H9 (cell line): ENCODE measurements at regions not wholly inside any gene's neighbourhood (a gene's known extent, or its start where the extent isn't known, plus 50 kb on each side); places are given as distances from the start of the nearest gene placed in this dataset.
"Not testable (repeated sequence)": the region's sequence is repeated elsewhere in the genome, so short reads cannot be mapped to it uniquely, and the experiment has no call there.

Source experiments
- DNase-seq: peaks from one replicate; pipeline ENCODE4 v3.0.0-alpha.2; 2017
- H2AFZ ChIP-seq: one replicate; pipeline ENCODE4 v1.6.1; 2013; ENCODE audit warnings: mild to moderate bottlenecking, low read length, control low read depth, moderate library complexity
- H2AK5ac ChIP-seq: 2 replicates; pipeline ENCODE4 v1.6.1; 2013; ENCODE audit warnings: low read length, control low read depth, mixed read lengths; ENCODE audit not compliant: insufficient read length
- H2BK120ac ChIP-seq: one replicate; pipeline ENCODE4 v1.6.1; 2013; ENCODE audit warnings: low read depth, mild to moderate bottlenecking, low read length, control low read depth, inconsistent platforms; ENCODE audit not compliant: poor library complexity, severe bottlenecking
- H2BK12ac ChIP-seq: 2 replicates; pipeline ENCODE4 v1.6.1; 2013; ENCODE audit warnings: low read length, control low read depth, mixed read lengths, low read depth; ENCODE audit not compliant: insufficient read length
- H2BK15ac ChIP-seq: 2 replicates; pipeline ENCODE4 v1.6.1; 2013; ENCODE audit warnings: low read depth, low read length, control low read depth
- H2BK20ac ChIP-seq: one replicate; pipeline ENCODE4 v1.6.1; 2013; ENCODE audit warnings: low read depth, mild to moderate bottlenecking, low read length, control low read depth, inconsistent platforms; ENCODE audit not compliant: poor library complexity, severe bottlenecking
- H2BK5ac ChIP-seq: 2 replicates; pipeline ENCODE4 v1.6.1; 2013; ENCODE audit warnings: low read length, control low read depth, mixed read lengths; ENCODE audit not compliant: insufficient read length
- H3K14ac ChIP-seq: 2 replicates; pipeline ENCODE4 v1.6.1; 2013; ENCODE audit warnings: low read length, control low read depth; ENCODE audit not compliant: insufficient read depth
- H3K18ac ChIP-seq: 2 replicates; pipeline ENCODE4 v1.6.1; 2013; ENCODE audit warnings: low read depth, mild to moderate bottlenecking, mixed read lengths, low read length, control low read depth; ENCODE audit not compliant: insufficient read length
- H3K23ac ChIP-seq: 2 replicates; pipeline ENCODE4 v1.6.1; 2013; ENCODE audit warnings: low read length, control low read depth, mixed read lengths, low read depth; ENCODE audit not compliant: insufficient read length
- H3K23me2 ChIP-seq: 2 replicates; pipeline ENCODE4 v1.6.1; 2013; ENCODE audit warnings: low read depth, mild to moderate bottlenecking, mixed read lengths, low read length, control low read depth; ENCODE audit not compliant: insufficient read length, poor library complexity, severe bottlenecking
- H3K27ac ChIP-seq: 2 replicates; pipeline ENCODE4 v1.5.1; 2013; ENCODE audit warnings: low read length, control low read depth, mixed read lengths, low read depth; ENCODE audit not compliant: insufficient read length
- H3K27me3 ChIP-seq: 2 replicates; pipeline ENCODE4 v1.6.1; 2013; ENCODE audit warnings: low read length, control low read depth, inconsistent platforms; ENCODE audit not compliant: insufficient read depth
- H3K4ac ChIP-seq: 2 replicates; pipeline ENCODE4 v1.6.1; 2013; ENCODE audit warnings: low read depth, mild to moderate bottlenecking, control low read depth, inconsistent platforms, low read length, moderate library complexity
- H3K4me1 ChIP-seq: 2 replicates; pipeline ENCODE4 v1.6.1; 2013; ENCODE audit warnings: low read length, control low read depth, inconsistent platforms; ENCODE audit not compliant: insufficient read depth
- H3K4me2 ChIP-seq: 2 replicates; pipeline ENCODE4 v1.6.1; 2013; ENCODE audit warnings: low read length, control low read depth, mixed read lengths; ENCODE audit not compliant: insufficient read length, insufficient read depth
- H3K56ac ChIP-seq: 2 replicates; pipeline ENCODE4 v1.6.1; 2013; ENCODE audit warnings: low read depth, mild to moderate bottlenecking, mixed read lengths, low read length, control low read depth; ENCODE audit not compliant: insufficient read length
- H3K79me1 ChIP-seq: 2 replicates; pipeline ENCODE4 v1.6.1; 2013; ENCODE audit warnings: low read depth, mild to moderate bottlenecking, moderate library complexity, low read length, control low read depth, inconsistent platforms; ENCODE audit not compliant: insufficient read depth, poor library complexity, severe bottlenecking
- H3K79me2 ChIP-seq: 2 replicates; pipeline ENCODE4 v1.6.1; 2013; ENCODE audit warnings: low read length, control low read depth, inconsistent platforms; ENCODE audit not compliant: insufficient read depth
- H3K9ac ChIP-seq: 2 replicates; pipeline ENCODE4 v1.6.1; 2013; ENCODE audit warnings: low read length, control low read depth, mixed read lengths; ENCODE audit not compliant: insufficient read length; ENCODE audit errors: extremely low read depth
- H3K9me3 ChIP-seq: one replicate; pipeline ENCODE4 v1.6.1; 2013; ENCODE audit warnings: low read depth, low read length, inconsistent platforms; ENCODE audit not compliant: control insufficient read depth
- H3T11ph ChIP-seq: one replicate; pipeline ENCODE4 v1.6.1; 2013; ENCODE audit warnings: mild to moderate bottlenecking, low read length, control low read depth, inconsistent platforms
- H4K20me1 ChIP-seq: one replicate; pipeline ENCODE4 v1.6.1; 2013; ENCODE audit not compliant: control insufficient read depth, insufficient read length, insufficient read depth
- H4K5ac ChIP-seq: 2 replicates; pipeline ENCODE4 v1.6.1; 2013; ENCODE audit warnings: low read depth, mild to moderate bottlenecking, mixed read lengths, low read length, control low read depth; ENCODE audit not compliant: insufficient read length
- H4K8ac ChIP-seq: replicated peaks from 2 replicates; pipeline ENCODE4 v1.6.1; 2013; ENCODE audit warnings: low read length, control low read depth, mixed read lengths, low read depth; ENCODE audit not compliant: insufficient read length
- H4K91ac ChIP-seq: 2 replicates; pipeline ENCODE4 v1.6.1; 2013; ENCODE audit warnings: low read depth, mild to moderate bottlenecking, moderate library complexity, mixed read lengths, low read length, control low read depth; ENCODE audit not compliant: insufficient read length
- H3K27ac Mint-ChIP-seq, 3 experiments: 2 replicates in 2 of 3; 3 replicates in 1 of 3; pipeline ENCODE4 v1.8.0; 2020 to 2021; ENCODE audit warnings: mixed read lengths in 3 of 3, mild to moderate bottlenecking in 1 of 3, moderate library complexity in 1 of 3
- H3K27me3 Mint-ChIP-seq: 2 replicates; pipeline ENCODE4 v1.8.0; 2021; ENCODE audit warnings: low read depth, mild to moderate bottlenecking, moderate library complexity, mixed read lengths
- H3K36me3 Mint-ChIP-seq, 3 experiments: 2 replicates in 2 of 3; 3 replicates in 1 of 3; pipeline ENCODE4 v1.8.0; 2020 to 2021; ENCODE audit warnings: low read depth in 3 of 3, mixed read lengths in 3 of 3; ENCODE audit not compliant: insufficient read depth in 1 of 3
- H3K4me1 Mint-ChIP-seq, 2 experiments: 2 replicates each; pipeline ENCODE4 v1.8.0; 2020; ENCODE audit warnings: mixed read lengths in 2 of 2
- H3K4me3 Mint-ChIP-seq, 2 experiments: 2 replicates in 1 of 2; 3 replicates in 1 of 2; pipeline ENCODE4 v1.8.0; 2020 to 2021; ENCODE audit warnings: mild to moderate bottlenecking in 2 of 2, mixed read lengths in 2 of 2, moderate library complexity in 1 of 2
- H3K9me3 Mint-ChIP-seq, 2 experiments: 2 replicates in 1 of 2; 3 replicates in 1 of 2; pipeline ENCODE4 v1.8.0; 2020; ENCODE audit warnings: mild to moderate bottlenecking in 2 of 2, mixed read lengths in 2 of 2, moderate library complexity in 1 of 2
- WGBS: extraction: QIAGEN DNeasy Blood & Tissue Kit; methylation state at CpG from one replicate; pipeline ENCODE4 v1.1.7; 2013; ENCODE audit warnings: missing lambda C conversion rate, low lambda C conversion rate, mixed read lengths; ENCODE audit not compliant: insufficient read length; ENCODE audit errors: extremely low coverage; 5-methylcytosine and 5-hydroxymethylcytosine counted together
- TF ChIP-seq, protein P1 (sequence below): fragments of 200-600 bp; sonication (generic); conservative IDR thresholded peaks from 3 replicates; pipeline ENCODE4 v1.8.0; 2021; ENCODE audit warnings: antibody characterized with exemption, mild to moderate bottlenecking

DNA sequence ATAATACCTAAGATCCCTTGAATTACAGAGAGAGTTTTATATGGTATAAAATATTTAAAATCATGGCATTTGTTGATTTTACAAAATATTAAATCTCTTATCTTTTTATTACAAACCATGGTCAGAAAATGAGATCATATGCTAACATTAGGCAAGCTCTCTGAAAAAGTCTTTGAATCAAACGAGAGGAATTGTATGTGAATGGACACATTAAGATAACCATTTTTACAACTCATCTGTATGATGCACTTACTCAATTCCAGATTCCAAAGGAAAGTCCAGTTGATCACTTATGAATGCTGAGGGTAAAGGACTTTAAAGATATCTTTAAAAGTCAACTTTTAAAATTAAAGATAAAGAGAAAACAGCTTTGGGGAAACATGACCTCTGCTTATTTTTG lies 83.5 kb upstream of the LUZP2 start:
- TF ChIP-seq, protein P1, sequence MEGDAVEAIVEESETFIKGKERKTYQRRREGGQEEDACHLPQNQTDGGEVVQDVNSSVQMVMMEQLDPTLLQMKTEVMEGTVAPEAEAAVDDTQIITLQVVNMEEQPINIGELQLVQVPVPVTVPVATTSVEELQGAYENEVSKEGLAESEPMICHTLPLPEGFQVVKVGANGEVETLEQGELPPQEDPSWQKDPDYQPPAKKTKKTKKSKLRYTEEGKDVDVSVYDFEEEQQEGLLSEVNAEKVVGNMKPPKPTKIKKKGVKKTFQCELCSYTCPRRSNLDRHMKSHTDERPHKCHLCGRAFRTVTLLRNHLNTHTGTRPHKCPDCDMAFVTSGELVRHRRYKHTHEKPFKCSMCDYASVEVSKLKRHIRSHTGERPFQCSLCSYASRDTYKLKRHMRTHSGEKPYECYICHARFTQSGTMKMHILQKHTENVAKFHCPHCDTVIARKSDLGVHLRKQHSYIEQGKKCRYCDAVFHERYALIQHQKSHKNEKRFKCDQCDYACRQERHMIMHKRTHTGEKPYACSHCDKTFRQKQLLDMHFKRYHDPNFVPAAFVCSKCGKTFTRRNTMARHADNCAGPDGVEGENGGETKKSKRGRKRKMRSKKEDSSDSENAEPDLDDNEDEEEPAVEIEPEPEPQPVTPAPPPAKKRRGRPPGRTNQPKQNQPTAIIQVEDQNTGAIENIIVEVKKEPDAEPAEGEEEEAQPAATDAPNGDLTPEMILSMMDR, result no peak
- Histone ChIP-seq H2BK12ac (no peak overlapping the region), H3K27ac (no peak overlapping the region), H4K5ac (no peak overlapping the region), H3K18ac (no peak overlapping the region), H4K20me1 (no peaks in the 10 kb centered on the region), H2BK20ac (no peak overlapping the region), H3K14ac (no peak overlapping the region), H3K4me2 (no peak overlapping the region), H2AK5ac (no peak overlapping the region), H3K79me2 (no peaks in the 10 kb centered on the region), H4K8ac (no peak overlapping the region), H2BK5ac (no peak overlapping the region), H3K27me3 (no peaks in the 10 kb centered on the region), H3T11ph (no peak overlapping the region), H3K9ac (no peak overlapping the region), H3K23me2 (no peaks in the 10 kb centered on the region), H2BK15ac (no peak overlapping the region), H2AFZ (no peak overlapping the region), H4K91ac (no peak overlapping the region), H2BK120ac (no peak overlapping the region), H3K4ac (no peak overlapping the region), H3K79me1 (no peaks in the 10 kb centered on the region), H3K23ac (no peak overlapping the region), H3K56ac (no peak overlapping the region), H3K9me3 (no peaks in the 10 kb centered on the region), H3K4me1 (no peaks in the 10 kb centered on the region)
- Mint-ChIP-seq H3K4me1 (peaks cover 0 to 2% of the 10 kb centered on the region in 2 experiments; a peak in 1 of 4 replicates), H3K27ac (no peak overlapping the region), H3K9me3 (peaks cover 3% of the 10 kb centered on the region in 2 experiments; a peak in 3 of 5 replicates), H3K27me3 (no peaks in the 10 kb centered on the region), H3K4me3 (no peak overlapping the region), H3K36me3 (peaks cover 2 to 5% (median 4%) of the 10 kb centered on the region in 3 experiments; a peak in 5 of 7 replicates)
- no peak for DNase-seq
- WGBS, result no CpG with 5 or more reads among the region's 1 CpG

DNA sequence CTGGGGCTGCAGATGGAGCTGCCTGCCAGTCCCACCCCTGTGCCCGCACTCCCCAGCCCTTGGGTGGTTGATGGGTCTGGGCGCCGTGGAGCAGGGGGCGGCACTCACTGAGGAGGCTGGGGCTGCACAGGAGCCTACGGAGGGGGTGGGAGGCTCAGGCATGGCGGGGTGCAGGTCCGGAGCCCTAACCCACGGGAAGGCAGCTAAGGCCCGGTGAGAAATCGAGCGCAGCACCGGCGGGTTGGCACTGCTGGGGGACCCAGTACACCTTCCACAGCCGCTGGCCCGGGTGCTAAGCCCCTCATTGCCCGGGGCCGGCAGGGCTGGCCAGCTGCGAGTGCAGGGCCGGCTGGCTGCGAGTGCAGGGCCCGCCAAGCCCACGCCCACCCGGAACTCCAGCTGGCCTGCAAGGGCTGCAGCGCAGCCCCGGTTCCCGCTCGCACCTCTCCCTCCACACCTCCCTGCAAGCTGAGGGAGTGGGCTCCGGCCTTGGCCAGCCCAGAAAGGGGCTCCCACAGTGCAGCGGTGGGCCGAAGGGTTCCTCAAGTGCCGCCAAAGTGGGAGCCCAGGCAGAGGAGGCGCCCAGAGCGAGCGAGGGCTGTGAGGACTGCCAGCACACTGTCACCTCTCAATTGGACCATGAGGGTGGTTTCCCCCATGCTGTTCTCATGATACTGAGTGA lies 80.8 kb upstream of the LUZP2 start:
- H3K4me2 ChIP-seq, H2BK120ac ChIP-seq, H2BK15ac ChIP-seq, H4K91ac ChIP-seq, H3K4me1 ChIP-seq, H4K20me1 ChIP-seq, DNase-seq, H2AK5ac ChIP-seq, H3K27me3 ChIP-seq, H4K5ac ChIP-seq, H3K27ac ChIP-seq, H3K36me3 Mint-ChIP-seq, H3K9ac ChIP-seq, H3K23me2 ChIP-seq, H3K14ac ChIP-seq, H3K4ac ChIP-seq, H2BK12ac ChIP-seq, H3K9me3 ChIP-seq, H3K27me3 Mint-ChIP-seq, H3K79me2 ChIP-seq, H3K9me3 Mint-ChIP-seq, H3K4me3 Mint-ChIP-seq, H3T11ph ChIP-seq, H2BK20ac ChIP-seq, H3K4me1 Mint-ChIP-seq, H3K79me1 ChIP-seq, H4K8ac ChIP-seq, H3K56ac ChIP-seq, H2BK5ac ChIP-seq, H2AFZ ChIP-seq, H3K27ac Mint-ChIP-seq, H3K18ac ChIP-seq, H3K23ac ChIP-seq: not testable (repeated sequence)
- WGBS, result no CpG with 5 or more reads among the region's 34 CpGs
